ENCODE measurements at regions not wholly inside any gene's neighbourhood (a gene's known extent, or its start where the extent isn't known, plus 50 kb on each side); places are given as distances from the start of the nearest gene placed in this dataset.
A peak's percentile ranks its signal among the peaks of the same experiment; 100 is the strongest.

- peaks cover 0 to 13% (median 0%) of the 10 kb centered on the region in 11 experiments; a peak in 2 of 22 replicates for H3K9me3 ChIP-seq (replicated peaks in 1 of 11)
- H3K9ac ChIP-seq = no peak overlapping the region
- no peak overlapping the region for H3K4me3 ChIP-seq
- H3K27ac ChIP-seq = no peak overlapping the region
- no peaks in the 10 kb centered on the region for H4K20me1 ChIP-seq
- TF ChIP-seq Cebpa-rat (IDR thresholded peaks at IDR 0.05) = no peak
- H3K27me3 ChIP-seq = no peaks in the 10 kb centered on the region
- no peak overlapping the region for H3K4me2 ChIP-seq
- no peaks in the 10 kb centered on the region for H3K36me3 ChIP-seq
- peaks cover 11 to 16% (median 14%) of the 10 kb centered on the region in 10 experiments for H3K4me1 ChIP-seq
Observed at GRCh38 chr18:62442391-62442790, 80.4 kb upstream of the ZCCHC2 start.

GRCh38 chr18:62445386-62445917 is 77.4 kb upstream of the ZCCHC2 start:
- H3K4me3 ChIP-seq = no peak overlapping the region
- H3K9me3 ChIP-seq (replicated peaks in 1 of 11) = peaks cover 4 to 22% (median 9%) of the 10 kb centered on the region in 11 experiments; a peak in 17 of 22 replicates
- H3K4me1 ChIP-seq = peaks cover 0 to 8% (median 2%) of the 10 kb centered on the region in 10 experiments; a peak in 11 of 20 replicates
- H3K36me3 ChIP-seq = no peaks in the 10 kb centered on the region
- H3K9ac ChIP-seq = no peak overlapping the region
- no peak for TF ChIP-seq Cebpa-rat (IDR thresholded peaks at IDR 0.05)
- no peaks in the 10 kb centered on the region for H4K20me1 ChIP-seq
- H3K27ac ChIP-seq = no peak overlapping the region
- no peak overlapping the region for H3K4me2 ChIP-seq
- no peaks in the 10 kb centered on the region for H3K27me3 ChIP-seq

GRCh38 chr18:62446511-62446910 is 76.3 kb upstream of the ZCCHC2 start:
- H3K9ac ChIP-seq = no peak overlapping the region
- H3K36me3 ChIP-seq = no peaks in the 10 kb centered on the region
- no peak overlapping the region for H3K27ac ChIP-seq
- no peak overlapping the region for H3K4me2 ChIP-seq
- no peaks in the 10 kb centered on the region for H4K20me1 ChIP-seq
- TF ChIP-seq Cebpa-rat (IDR thresholded peaks at IDR 0.05) = no peak
- H3K27me3 ChIP-seq = no peaks in the 10 kb centered on the region
- no peak overlapping the region for H3K4me3 ChIP-seq
- H3K4me1 ChIP-seq = peaks cover 0 to 18% (median 13%) of the 10 kb centered on the region in 10 experiments; a peak in 13 of 20 replicates
- peaks cover 4 to 27% (median 9%) of the 10 kb centered on the region in 11 experiments; a peak in 17 of 22 replicates for H3K9me3 ChIP-seq (replicated peaks in 1 of 11)

GRCh38 chr18:62447652-62448051 is 75.2 kb upstream of the ZCCHC2 start:
- no peak overlapping the region for H3K4me2 ChIP-seq
- no peak overlapping the region for H3K4me3 ChIP-seq
- H3K36me3 ChIP-seq = no peaks in the 10 kb centered on the region
- no peak overlapping the region for H3K9ac ChIP-seq
- H3K9me3 ChIP-seq (replicated peaks in 1 of 11) = peaks cover 4 to 17% (median 8%) of the 10 kb centered on the region in 11 experiments; a peak in 17 of 22 replicates
- H3K4me1 ChIP-seq = peaks cover 4 to 30% (median 22%) of the 10 kb centered on the region in 10 experiments; a peak in 15 of 20 replicates
- no peak for TF ChIP-seq Cebpa-rat (IDR thresholded peaks at IDR 0.05)
- no peaks in the 10 kb centered on the region for H4K20me1 ChIP-seq
- no peaks in the 10 kb centered on the region for H3K27me3 ChIP-seq
- no peak overlapping the region for H3K27ac ChIP-seq

GRCh38 chr18:62448426-62448825 is 74.4 kb upstream of the ZCCHC2 start:
- Histone ChIP-seq H3K4me3 (no peak overlapping the region), H4K20me1 (no peaks in the 10 kb centered on the region), H3K27me3 (no peaks in the 10 kb centered on the region), H3K4me1 (peaks cover 4 to 37% (median 28%) of the 10 kb centered on the region in 10 experiments; a peak in 15 of 20 replicates), H3K36me3 (no peaks in the 10 kb centered on the region), H3K27ac (no peak overlapping the region), H3K9ac (no peak overlapping the region), H3K4me2 (no peak overlapping the region), H3K9me3 (replicated peaks in 1 of 11) (peaks cover 4 to 14% (median 8%) of the 10 kb centered on the region in 11 experiments; a peak in 17 of 22 replicates)
- TF ChIP-seq Cebpa-rat (IDR thresholded peaks at IDR 0.05) = no peak

- 0 out of 22 replicates have a peak overlapping the region, but pooled peaks of 1 of the 11 experiments have one; percentile 69 for H3K27ac ChIP-seq
- H4K20me1 ChIP-seq = no peaks in the 10 kb centered on the region
- H3K27me3 ChIP-seq = no peaks in the 10 kb centered on the region
- H3K9me3 ChIP-seq (replicated peaks in 1 of 11) = peaks cover 4 to 14% (median 8%) of the 10 kb centered on the region in 11 experiments; a peak in 17 of 22 replicates
- no peaks in the 10 kb centered on the region for H3K36me3 ChIP-seq
- H3K9ac ChIP-seq = no peak overlapping the region
- H3K4me2 ChIP-seq = no peak overlapping the region
- peaks cover 4 to 46% (median 28%) of the 10 kb centered on the region in 10 experiments; a peak in 15 of 20 replicates for H3K4me1 ChIP-seq
- no peak for TF ChIP-seq Cebpa-rat (IDR thresholded peaks at IDR 0.05)
- no peak overlapping the region for H3K4me3 ChIP-seq
Observed at GRCh38 chr18:62449490-62450104, 73.2 kb upstream of the ZCCHC2 start.

- Histone ChIP-seq H3K4me2 (peak overlapping the region in 8 of 11 experiments; percentile 18 to 81 (median 58); a peak in 11 of 22 replicates), H3K27ac (peak overlapping the region in 3 of 11 experiments; percentile 57 to 69 (median 63); a peak in 3 of 22 replicates)
- no peak for TF ChIP-seq Cebpa-rat (IDR thresholded peaks at IDR 0.05)
Observed at GRCh38 chr18:62450175-62450545, 72.7 kb upstream of the ZCCHC2 start.

GRCh38 chr18:62450546-62451410 is 72.0 kb upstream of the ZCCHC2 start:
- Histone ChIP-seq H4K20me1 (no peaks in the 10 kb centered on the region), H3K36me3 (no peaks in the 10 kb centered on the region), H3K9ac (peak overlapping the region in 2 of 11 experiments; percentile 17 to 33; a peak in 2 of 22 replicates), H3K27me3 (no peaks in the 10 kb centered on the region), H3K9me3 (replicated peaks in 1 of 11) (peaks cover 4 to 14% (median 8%) of the 10 kb centered on the region in 11 experiments; a peak in 17 of 22 replicates), H3K4me1 (peaks cover 4 to 46% (median 28%) of the 10 kb centered on the region in 10 experiments; a peak in 15 of 20 replicates), H3K27ac (peak overlapping the region in 9 of 11 experiments; percentile 15 to 72 (median 49); a peak in 14 of 22 replicates), H3K4me3 (no peak overlapping the region), H3K4me2 (peak overlapping the region in 9 of 11 experiments; percentile 18 to 81 (median 49); a peak in 14 of 22 replicates)
- TF ChIP-seq Cebpa-rat (IDR thresholded peaks at IDR 0.05) = no peak

More at GRCh38 chr18:62450175-62450545, 72.7 kb upstream of the ZCCHC2 start:
- Histone ChIP-seq H3K4me1 (peaks cover 4 to 46% (median 28%) of the 10 kb centered on the region in 10 experiments; a peak in 15 of 20 replicates), H3K36me3 (no peaks in the 10 kb centered on the region), H3K9me3 (replicated peaks in 1 of 11) (peaks cover 4 to 14% (median 8%) of the 10 kb centered on the region in 11 experiments; a peak in 17 of 22 replicates), H3K27me3 (no peaks in the 10 kb centered on the region), H3K4me3 (no peak overlapping the region), H3K9ac (no peak overlapping the region), H4K20me1 (no peaks in the 10 kb centered on the region)
